PC-3 (cell line): ENCODE measurements at regions not wholly inside any gene's neighbourhood (a gene's known extent, or its start where the extent isn't known, plus 50 kb on each side); places are given as distances from the start of the nearest gene placed in this dataset.

Experiments used
- ATAC-seq: fragments of 200-7000 bp; cut with Tn5 transposase; 2 replicates; pipeline ENCODE4 v1.9.1; 2020; ENCODE audit warnings: mild to moderate bottlenecking, moderate library complexity
- BruUV-seq: library from RNA; stranded (reverse); fragments of 400-500 nt; replicated peaks from 2 replicates; lab custom pipeline; 2021; lab: Mats Ljungman, UMichigan
- CTCF ChIA-PET: fragments of 300-600 bp; sonication (Branson Sonifier 250); formaldehyde crosslinking; loops from one replicate; lab custom pipeline; 2022; ENCODE audit warnings: antibody characterized with exemption; lab: Charles Lee
- POLR2A ChIA-PET: fragments of 300-600 bp; sonication (Branson Sonifier 250); formaldehyde crosslinking; loops from one replicate; lab custom pipeline; 2022; ENCODE audit warnings: antibody characterized with exemption; ENCODE audit not compliant: unreplicated experiment; lab: Charles Lee
- DNase-seq: peaks from one replicate; pipeline ENCODE4 v3.0.0-alpha.2; 2015
- H2AFZ ChIP-seq: fragments of 300-600 bp; sonication (generic); 2 replicates; pipeline ENCODE4 v1.6.0; 2016; ENCODE audit warnings: antibody characterized with exemption, low read length
- H3F3A ChIP-seq: fragments of 300-600 bp; sonication (generic); one replicate; pipeline ENCODE4 v1.6.0; 2017; ENCODE audit warnings: antibody characterized with exemption, low read length, control low read depth, mild to moderate bottlenecking; ENCODE audit not compliant: unreplicated experiment
- H3K27ac ChIP-seq: fragments of 300-600 bp; sonication (generic); 2 replicates; pipeline ENCODE4 v1.5.1; 2016; ENCODE audit warnings: mild to moderate bottlenecking, low read length
- H3K27me3 ChIP-seq: fragments of 300-600 bp; sonication (generic); 2 replicates; pipeline ENCODE4 v1.6.1; 2016; ENCODE audit warnings: low read length, mixed read lengths
- H3K36me3 ChIP-seq: fragments of 300-600 bp; sonication (generic); 2 replicates; pipeline ENCODE4 v1.6.1; 2016; ENCODE audit warnings: low read depth, mixed run types, low read length, mixed read lengths
- H3K4me1 ChIP-seq: fragments of 300-600 bp; sonication (generic); 2 replicates; pipeline ENCODE4 v1.5.1; 2016; ENCODE audit warnings: low read length; ENCODE audit not compliant: insufficient read depth
- H3K4me2 ChIP-seq: fragments of 300-600 bp; sonication (generic); 2 replicates; pipeline ENCODE4 v1.6.0; 2016; ENCODE audit warnings: low read length
- H3K4me3 ChIP-seq: fragments of 300-600 bp; sonication (generic); 2 replicates; pipeline ENCODE4 v1.5.1; 2016; ENCODE audit warnings: mild to moderate bottlenecking, low read length, mixed read lengths
- H3K79me2 ChIP-seq: fragments of 300-600 bp; sonication (generic); 2 replicates; pipeline ENCODE4 v1.6.1; 2017; ENCODE audit warnings: low read length, mixed read lengths
- H3K9ac ChIP-seq: fragments of 300-600 bp; sonication (generic); 2 replicates; pipeline ENCODE4 v1.6.0; 2016; ENCODE audit warnings: mild to moderate bottlenecking, low read length
- H3K9me2 ChIP-seq: fragments of 300-600 bp; sonication (generic); replicated peaks from 2 replicates; pipeline ENCODE4 v1.6.1; 2016; ENCODE audit warnings: mixed run types, low read length, mixed read lengths
- H3K9me3 ChIP-seq: fragments of 300-600 bp; sonication (generic); 2 replicates; pipeline ENCODE4 v1.6.1; 2016; ENCODE audit warnings: low read length, mixed read lengths
- H4K20me1 ChIP-seq: fragments of 300-600 bp; sonication (generic); 2 replicates; pipeline ENCODE4 v1.6.1; 2016; ENCODE audit warnings: low read length, mixed read lengths
- EZH2 ChIP-seq: fragments of 300-600 bp; sonication (generic); IDR thresholded peaks from one replicate; pipeline ENCODE4 v1.6.1; 2017; ENCODE audit warnings: antibody characterized with exemption, mild to moderate bottlenecking, low read length; ENCODE audit not compliant: unreplicated experiment
- EZH2phosphoT487 ChIP-seq: fragments of 300-600 bp; sonication (generic); IDR thresholded peaks from 2 replicates; pipeline ENCODE4 v1.6.1; 2018; ENCODE audit warnings: mild to moderate bottlenecking, antibody characterized with exemption, low read length, borderline replicate concordance
- intact Hi-C: fragments of 100-400 bp; cut with micrococcal nuclease; formaldehyde crosslinking; loops from 2 replicates; pipeline ENCODE4 v1.9.0; 2023
- TF ChIP-seq, protein P1 (sequence below): fragments of 300-600 bp; sonication (generic); conservative IDR thresholded peaks from 2 replicates; pipeline ENCODE4 v1.5.1; 2017; ENCODE audit warnings: antibody characterized with exemption, low read depth, mild to moderate bottlenecking, low read length

- TF ChIP-seq EZH2phosphoT487 (no peak), EZH2 (no peak)
- TF ChIP-seq, protein P1, sequence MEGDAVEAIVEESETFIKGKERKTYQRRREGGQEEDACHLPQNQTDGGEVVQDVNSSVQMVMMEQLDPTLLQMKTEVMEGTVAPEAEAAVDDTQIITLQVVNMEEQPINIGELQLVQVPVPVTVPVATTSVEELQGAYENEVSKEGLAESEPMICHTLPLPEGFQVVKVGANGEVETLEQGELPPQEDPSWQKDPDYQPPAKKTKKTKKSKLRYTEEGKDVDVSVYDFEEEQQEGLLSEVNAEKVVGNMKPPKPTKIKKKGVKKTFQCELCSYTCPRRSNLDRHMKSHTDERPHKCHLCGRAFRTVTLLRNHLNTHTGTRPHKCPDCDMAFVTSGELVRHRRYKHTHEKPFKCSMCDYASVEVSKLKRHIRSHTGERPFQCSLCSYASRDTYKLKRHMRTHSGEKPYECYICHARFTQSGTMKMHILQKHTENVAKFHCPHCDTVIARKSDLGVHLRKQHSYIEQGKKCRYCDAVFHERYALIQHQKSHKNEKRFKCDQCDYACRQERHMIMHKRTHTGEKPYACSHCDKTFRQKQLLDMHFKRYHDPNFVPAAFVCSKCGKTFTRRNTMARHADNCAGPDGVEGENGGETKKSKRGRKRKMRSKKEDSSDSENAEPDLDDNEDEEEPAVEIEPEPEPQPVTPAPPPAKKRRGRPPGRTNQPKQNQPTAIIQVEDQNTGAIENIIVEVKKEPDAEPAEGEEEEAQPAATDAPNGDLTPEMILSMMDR, result no peak
- no peak overlapping the region for H3K4me2 ChIP-seq
- no peak overlapping the region for H2AFZ ChIP-seq
- no peaks in the 10 kb centered on the region for H3K9me2 ChIP-seq
- no peaks in the 10 kb centered on the region for H3K9me3 ChIP-seq
- no peaks in the 10 kb centered on the region for H4K20me1 ChIP-seq
- no peaks in the 10 kb centered on the region for H3F3A ChIP-seq
- H3K27ac ChIP-seq, result no peak overlapping the region
- H3K4me3 ChIP-seq, result no peak overlapping the region
- no TSS peak for BruUV-seq
- H3K36me3 ChIP-seq, result no peaks in the 10 kb centered on the region
- H3K27me3 ChIP-seq, result peaks cover 5% of the 10 kb centered on the region; the same call in 1 of the 2 replicates
- no peak overlapping the region for H3K9ac ChIP-seq
- no peak for DNase-seq
- ChIA-PET POLR2A (no interaction called here), CTCF (no interaction called here)
- H3K79me2 ChIP-seq, result no peaks in the 10 kb centered on the region
- no peaks in the 10 kb centered on the region for H3K4me1 ChIP-seq
- ATAC-seq, result no peak
- intact Hi-C loops, result no loop called here
Measured at GRCh38 chr22:27329966-27330645, 471.4 kb downstream of the MN1 start.

GRCh38 chr22:27331526-27332281 is 469.9 kb downstream of the MN1 start:
- no peaks in the 10 kb centered on the region for H3K9me3 ChIP-seq
- peak; percentile 4 for DNase-seq
- H3K9me2 ChIP-seq, result no peaks in the 10 kb centered on the region
- TF ChIP-seq, protein P1, result peak; percentile 30; the same call in 1 of the 2 replicates
- TF ChIP-seq EZH2 (no peak), EZH2phosphoT487 (no peak)
- intact Hi-C loops, result no loop called here
- ChIA-PET CTCF (no interaction called here), POLR2A (no interaction called here)
- H3K27me3 ChIP-seq, result peaks cover 5% of the 10 kb centered on the region; the same call in 1 of the 2 replicates
- no peaks in the 10 kb centered on the region for H3K79me2 ChIP-seq
- no TSS peak for BruUV-seq
- H2AFZ ChIP-seq, result no peak overlapping the region
- H3K27ac ChIP-seq, result no peak overlapping the region
- H3F3A ChIP-seq, result no peaks in the 10 kb centered on the region
- H3K9ac ChIP-seq, result no peak overlapping the region
- no peak for ATAC-seq
- no peaks in the 10 kb centered on the region for H3K36me3 ChIP-seq
- no peak overlapping the region for H3K4me2 ChIP-seq
- H4K20me1 ChIP-seq, result no peaks in the 10 kb centered on the region
- H3K4me3 ChIP-seq, result no peak overlapping the region
- H3K4me1 ChIP-seq, result no peaks in the 10 kb centered on the region
